HEK293 (cell line): ENCODE measurements at regions not wholly inside any gene's neighbourhood (a gene's known extent, or its start where the extent isn't known, plus 50 kb on each side); places are given as distances from the start of the nearest gene placed in this dataset.

Experiments used
- CTCF ChIA-PET: fragments of 350-600 bp; formaldehyde crosslinking; extraction: SDS; loops from one replicate; lab custom pipeline; 2021; ENCODE audit warnings: antibody characterized with exemption; lab: Yijun Ruan, JAX
- POLR2A ChIA-PET: fragments of 300-600 bp; formaldehyde crosslinking; extraction: SDS; loops from one replicate; lab custom pipeline; 2020; ENCODE audit warnings: antibody characterized with exemption, inconsistent platforms; lab: Yijun Ruan, JAX
- H3K27ac ChIP-seq: fragments of 200-500 bp; sonication (Bioruptor generic); 2 replicates; pipeline ENCODE4 v1.5.1; 2014; ENCODE audit warnings: low read depth, low read length, control low read depth, inconsistent platforms; ENCODE audit errors: extremely low read depth
- H3K36me3 ChIP-seq, 2 experiments: fragments of 200-500 bp in 1 of 2; sonication (Bioruptor generic) in 1 of 2; 1 replicate in 1 of 2; 2 replicates in 1 of 2; pipeline ENCODE4 v1.5.1; 2014 to 2017; ENCODE audit warnings: inconsistent platforms in 2 of 2, low read length in 2 of 2; ENCODE audit not compliant: control insufficient read depth in 2 of 2, insufficient read depth in 1 of 2
- H3K4me1 ChIP-seq: fragments of 200-500 bp; sonication (Bioruptor generic); 2 replicates; pipeline ENCODE4 v1.5.1; 2014; ENCODE audit warnings: mild to moderate bottlenecking, low read length, inconsistent platforms; ENCODE audit not compliant: control insufficient read depth, insufficient read depth
- H3K4me3 ChIP-seq: 2 replicates; pipeline ENCODE4 v1.5.1; 2011; ENCODE audit warnings: low read depth, mild to moderate bottlenecking, control low read depth, low read length, moderate library complexity
- H3K9me3 ChIP-seq: fragments of 200-500 bp; sonication (Bioruptor generic); 2 replicates; pipeline ENCODE4 v1.5.1; 2014; ENCODE audit warnings: low read depth, low read length, inconsistent platforms; ENCODE audit not compliant: control insufficient read depth, insufficient read depth
- SETDB1 ChIP-seq: IDR thresholded peaks from one replicate; pipeline ENCODE4 v1.6.1; 2017; ENCODE audit warnings: mild to moderate bottlenecking, low read length, moderate library complexity, mixed read lengths; ENCODE audit not compliant: insufficient read length
- YY1 ChIP-seq: fragments of 450-650 bp; formaldehyde crosslinking; IDR thresholded peaks from 2 replicates; pipeline ENCODE4 v1.5.1; 2018; ENCODE audit warnings: missing biosample characterization, missing genetic modification characterization
- ZBTB1 ChIP-seq: fragments of 450-650 bp; formaldehyde crosslinking; IDR thresholded peaks from 2 replicates; pipeline ENCODE4 v1.5.1; 2016; ENCODE audit warnings: missing biosample characterization, missing genetic modification characterization
- ZIC2 ChIP-seq: fragments of 450-650 bp; formaldehyde crosslinking; IDR thresholded peaks from 2 replicates; pipeline ENCODE4 v1.5.1; 2016; ENCODE audit warnings: missing biosample characterization, missing genetic modification characterization
- ZNF10 ChIP-seq: fragments of 450-650 bp; formaldehyde crosslinking; IDR thresholded peaks from 2 replicates; pipeline ENCODE4 v1.5.1; 2017; ENCODE audit warnings: missing biosample characterization, missing genetic modification characterization
- ZNF221 ChIP-seq: fragments of 450-650 bp; formaldehyde crosslinking; IDR thresholded peaks from 2 replicates; pipeline ENCODE4 v1.5.1; 2017; ENCODE audit warnings: missing biosample characterization, missing genetic modification characterization, borderline replicate concordance
- ZNF274 ChIP-seq, 2 experiments: fragments of 200-500 bp in 1 of 2; fragments of 450-650 bp in 1 of 2; sonication (Bioruptor generic) in 1 of 2; formaldehyde crosslinking in 1 of 2; IDR thresholded peaks; 2 replicates each; pipeline versions ENCODE4 v1.5.1 to v1.6.1; 2014 to 2016; ENCODE audit warnings: borderline replicate concordance in 1 of 2, inconsistent platforms in 1 of 2, low read length in 1 of 2, missing biosample characterization in 1 of 2, missing genetic modification characterization in 1 of 2
- ZNF354C ChIP-seq: fragments of 450-650 bp; formaldehyde crosslinking; IDR thresholded peaks from 2 replicates; pipeline ENCODE4 v1.5.1; 2016; ENCODE audit warnings: missing biosample characterization, missing genetic modification characterization, low read depth, borderline replicate concordance
- ZNF391 ChIP-seq: fragments of 450-650 bp; formaldehyde crosslinking; IDR thresholded peaks from 2 replicates; pipeline ENCODE4 v1.5.1; 2016; ENCODE audit warnings: low read depth, missing biosample characterization, missing genetic modification characterization, borderline replicate concordance
- ZNF548 ChIP-seq: fragments of 450-650 bp; formaldehyde crosslinking; IDR thresholded peaks from 2 replicates; pipeline ENCODE4 v1.5.1; 2016; ENCODE audit warnings: missing biosample characterization, missing genetic modification characterization
- ZNF555 ChIP-seq: fragments of 450-650 bp; formaldehyde crosslinking; conservative IDR thresholded peaks from 2 replicates; pipeline ENCODE4 v1.5.1; 2017; ENCODE audit warnings: missing biosample characterization, mild to moderate bottlenecking, missing genetic modification characterization, inconsistent platforms
- ZNF623 ChIP-seq: fragments of 450-650 bp; formaldehyde crosslinking; IDR thresholded peaks from 2 replicates; pipeline ENCODE4 v1.5.1; 2016; ENCODE audit warnings: missing biosample characterization, missing genetic modification characterization
- ZSCAN30 ChIP-seq: fragments of 450-650 bp; IDR thresholded peaks from 2 replicates; pipeline ENCODE4 v1.5.1; 2018; ENCODE audit warnings: missing biosample characterization, mild to moderate bottlenecking, missing genetic modification characterization, moderate library complexity
- TF ChIP-seq, protein P1 (sequence below): fragments of 450-650 bp; formaldehyde crosslinking; IDR thresholded peaks from 2 replicates; pipeline ENCODE4 v1.5.1; 2016; ENCODE audit warnings: missing biosample characterization, missing genetic modification characterization, borderline replicate concordance
- TF ChIP-seq, protein P2 (sequence below): fragments of 450-650 bp; formaldehyde crosslinking; IDR thresholded peaks from 2 replicates; pipeline ENCODE4 v1.5.1; 2016; ENCODE audit warnings: missing biosample characterization, missing genetic modification characterization
- TF ChIP-seq, protein P3 (sequence below): fragments of 450-650 bp; formaldehyde crosslinking; conservative IDR thresholded peaks from 2 replicates; pipeline ENCODE4 v1.5.1; 2016; ENCODE audit warnings: low read depth, missing biosample characterization, missing genetic modification characterization
- TF ChIP-seq, protein P4 (sequence below): fragments of 450-650 bp; formaldehyde crosslinking; IDR thresholded peaks from 2 replicates; pipeline ENCODE4; 2016; ENCODE audit warnings: missing biosample characterization, missing genetic modification characterization
- TF ChIP-seq, protein P5 (sequence below): fragments of 450-650 bp; formaldehyde crosslinking; IDR thresholded peaks from 2 replicates; pipeline ENCODE4 v1.5.1; 2016; ENCODE audit warnings: missing biosample characterization, missing genetic modification characterization
- TF ChIP-seq, protein P6 (sequence below): fragments of 450-650 bp; formaldehyde crosslinking; IDR thresholded peaks from 2 replicates; pipeline ENCODE4 v1.5.1; 2017; ENCODE audit warnings: missing biosample characterization, missing genetic modification characterization

DNA sequence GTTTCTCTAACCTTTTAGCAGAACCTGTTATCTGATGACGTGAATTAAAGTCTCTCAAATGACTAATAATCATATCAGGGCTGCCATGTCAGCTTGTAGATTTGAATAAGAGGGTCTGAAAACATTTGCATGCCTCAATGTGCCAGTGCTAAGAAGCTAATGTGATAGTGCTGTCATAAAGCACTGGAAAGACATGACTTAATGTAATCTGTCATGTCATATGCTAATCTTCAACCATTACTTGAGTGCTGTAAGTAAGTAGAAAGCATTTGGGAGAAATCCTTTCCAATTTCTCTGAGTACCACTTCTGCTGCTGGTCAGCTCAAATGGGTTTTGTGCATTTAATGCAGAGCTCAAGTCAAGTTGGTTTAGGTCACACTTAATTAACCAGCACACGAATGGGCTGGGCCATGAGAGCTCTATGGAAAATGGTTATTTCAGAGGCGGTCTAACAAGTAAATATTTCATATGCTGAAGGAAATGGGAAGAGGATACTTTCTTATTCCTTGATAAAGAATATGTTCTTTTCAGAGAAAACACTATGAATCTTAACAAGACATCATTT is 609.2 kb downstream of the LMO4 start:
- Histone ChIP-seq H3K4me3 (no peak overlapping the region), H3K9me3 (no peaks in the 10 kb centered on the region), H3K36me3 (no peaks in the 10 kb centered on the region), H3K27ac (no peak overlapping the region), H3K4me1 (no peaks in the 10 kb centered on the region; the same call in 1 of the 2 replicates)
- no peak for TF ChIP-seq ZNF548 (tag by site-specific recombination)
- TF ChIP-seq ZNF623 (tag by site-specific recombination) = no peak
- no peak for TF ChIP-seq ZBTB1 (tag by site-specific recombination)
- TF ChIP-seq, protein P1, sequence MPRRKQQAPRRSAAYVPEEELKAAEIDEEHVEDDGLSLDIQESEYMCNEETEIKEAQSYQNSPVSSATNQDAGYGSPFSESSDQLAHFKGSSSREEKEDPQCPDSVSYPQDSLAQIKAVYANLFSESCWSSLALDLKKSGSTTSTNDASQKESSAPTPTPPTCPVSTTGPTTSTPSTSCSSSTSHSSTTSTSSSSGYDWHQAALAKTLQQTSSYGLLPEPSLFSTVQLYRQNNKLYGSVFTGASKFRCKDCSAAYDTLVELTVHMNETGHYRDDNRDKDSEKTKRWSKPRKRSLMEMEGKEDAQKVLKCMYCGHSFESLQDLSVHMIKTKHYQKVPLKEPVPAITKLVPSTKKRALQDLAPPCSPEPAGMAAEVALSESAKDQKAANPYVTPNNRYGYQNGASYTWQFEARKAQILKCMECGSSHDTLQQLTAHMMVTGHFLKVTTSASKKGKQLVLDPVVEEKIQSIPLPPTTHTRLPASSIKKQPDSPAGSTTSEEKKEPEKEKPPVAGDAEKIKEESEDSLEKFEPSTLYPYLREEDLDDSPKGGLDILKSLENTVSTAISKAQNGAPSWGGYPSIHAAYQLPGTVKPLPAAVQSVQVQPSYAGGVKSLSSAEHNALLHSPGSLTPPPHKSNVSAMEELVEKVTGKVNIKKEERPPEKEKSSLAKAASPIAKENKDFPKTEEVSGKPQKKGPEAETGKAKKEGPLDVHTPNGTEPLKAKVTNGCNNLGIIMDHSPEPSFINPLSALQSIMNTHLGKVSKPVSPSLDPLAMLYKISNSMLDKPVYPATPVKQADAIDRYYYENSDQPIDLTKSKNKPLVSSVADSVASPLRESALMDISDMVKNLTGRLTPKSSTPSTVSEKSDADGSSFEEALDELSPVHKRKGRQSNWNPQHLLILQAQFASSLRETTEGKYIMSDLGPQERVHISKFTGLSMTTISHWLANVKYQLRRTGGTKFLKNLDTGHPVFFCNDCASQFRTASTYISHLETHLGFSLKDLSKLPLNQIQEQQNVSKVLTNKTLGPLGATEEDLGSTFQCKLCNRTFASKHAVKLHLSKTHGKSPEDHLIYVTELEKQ (tag by site-specific recombination) = no peak
- TF ChIP-seq SETDB1 = no peak
- TF ChIP-seq ZNF274 (IDR thresholded peaks at IDR 0.05; ENCODE audit: low read length) = no peak
- no peak for TF ChIP-seq ZNF274 (tag by site-specific recombination; IDR thresholded peaks at IDR 0.05; ENCODE audit: borderline replicate concordance)
- TF ChIP-seq, protein P2, sequence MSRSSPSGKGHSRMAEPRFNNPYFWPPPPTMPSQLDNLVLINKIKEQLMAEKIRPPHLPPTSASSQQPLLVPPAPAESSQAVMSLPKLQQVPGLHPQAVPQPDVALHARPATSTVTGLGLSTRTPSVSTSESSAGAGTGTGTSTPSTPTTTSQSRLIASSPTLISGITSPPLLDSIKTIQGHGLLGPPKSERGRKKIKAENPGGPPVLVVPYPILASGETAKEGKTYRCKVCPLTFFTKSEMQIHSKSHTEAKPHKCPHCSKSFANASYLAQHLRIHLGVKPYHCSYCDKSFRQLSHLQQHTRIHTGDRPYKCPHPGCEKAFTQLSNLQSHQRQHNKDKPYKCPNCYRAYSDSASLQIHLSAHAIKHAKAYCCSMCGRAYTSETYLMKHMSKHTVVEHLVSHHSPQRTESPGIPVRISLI = no peak
- TF ChIP-seq ZIC2 (tag by site-specific recombination) = no peak
- TF ChIP-seq ZNF391 (tag by site-specific recombination) = no peak
- ChIA-PET CTCF (interaction anchor here (0.6 to 1.0 kb wide), 3 partner anchors 10 to 62 kb away, joined by 3 read pairs; no protein-coding TSS in a partner anchor), POLR2A (no interaction called here)

DNA sequence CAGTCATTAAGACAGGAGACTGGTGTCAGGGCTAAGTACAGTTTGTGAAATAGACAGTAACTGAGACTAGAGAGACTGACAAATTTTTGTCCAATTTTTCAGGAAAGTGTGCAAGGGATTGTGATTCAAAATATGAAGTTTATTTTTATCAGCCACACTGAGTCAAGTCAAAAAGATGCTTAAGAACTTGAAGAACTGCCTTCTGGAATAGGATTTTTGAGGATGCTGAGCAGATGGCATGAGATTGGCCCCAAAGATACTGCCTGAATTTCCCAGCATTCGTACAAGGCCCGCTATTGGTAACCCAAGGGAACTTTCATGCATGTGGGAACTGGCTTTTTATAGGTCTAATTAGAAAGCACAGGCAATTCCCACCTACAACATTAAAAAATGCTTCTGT is 610.0 kb downstream of the LMO4 start:
- ChIA-PET POLR2A (no interaction called here), CTCF (interaction anchor here (1.0 kb wide), 1 partner anchor 15 kb away, joined by 3 read pairs; no protein-coding TSS in a partner anchor)
- H3K4me1 ChIP-seq = no peaks in the 10 kb centered on the region; the same call in 1 of the 2 replicates
- no peak overlapping the region for H3K27ac ChIP-seq
- H3K36me3 ChIP-seq = no peaks in the 10 kb centered on the region
- no peaks in the 10 kb centered on the region for H3K9me3 ChIP-seq
- no peak overlapping the region for H3K4me3 ChIP-seq
- TF ChIP-seq ZNF555 (tag by site-specific recombination) = no peak
- TF ChIP-seq ZNF10 (tag by site-specific recombination) = no peak
- TF ChIP-seq ZNF354C (tag by site-specific recombination) = no peak
- TF ChIP-seq, protein P3, sequence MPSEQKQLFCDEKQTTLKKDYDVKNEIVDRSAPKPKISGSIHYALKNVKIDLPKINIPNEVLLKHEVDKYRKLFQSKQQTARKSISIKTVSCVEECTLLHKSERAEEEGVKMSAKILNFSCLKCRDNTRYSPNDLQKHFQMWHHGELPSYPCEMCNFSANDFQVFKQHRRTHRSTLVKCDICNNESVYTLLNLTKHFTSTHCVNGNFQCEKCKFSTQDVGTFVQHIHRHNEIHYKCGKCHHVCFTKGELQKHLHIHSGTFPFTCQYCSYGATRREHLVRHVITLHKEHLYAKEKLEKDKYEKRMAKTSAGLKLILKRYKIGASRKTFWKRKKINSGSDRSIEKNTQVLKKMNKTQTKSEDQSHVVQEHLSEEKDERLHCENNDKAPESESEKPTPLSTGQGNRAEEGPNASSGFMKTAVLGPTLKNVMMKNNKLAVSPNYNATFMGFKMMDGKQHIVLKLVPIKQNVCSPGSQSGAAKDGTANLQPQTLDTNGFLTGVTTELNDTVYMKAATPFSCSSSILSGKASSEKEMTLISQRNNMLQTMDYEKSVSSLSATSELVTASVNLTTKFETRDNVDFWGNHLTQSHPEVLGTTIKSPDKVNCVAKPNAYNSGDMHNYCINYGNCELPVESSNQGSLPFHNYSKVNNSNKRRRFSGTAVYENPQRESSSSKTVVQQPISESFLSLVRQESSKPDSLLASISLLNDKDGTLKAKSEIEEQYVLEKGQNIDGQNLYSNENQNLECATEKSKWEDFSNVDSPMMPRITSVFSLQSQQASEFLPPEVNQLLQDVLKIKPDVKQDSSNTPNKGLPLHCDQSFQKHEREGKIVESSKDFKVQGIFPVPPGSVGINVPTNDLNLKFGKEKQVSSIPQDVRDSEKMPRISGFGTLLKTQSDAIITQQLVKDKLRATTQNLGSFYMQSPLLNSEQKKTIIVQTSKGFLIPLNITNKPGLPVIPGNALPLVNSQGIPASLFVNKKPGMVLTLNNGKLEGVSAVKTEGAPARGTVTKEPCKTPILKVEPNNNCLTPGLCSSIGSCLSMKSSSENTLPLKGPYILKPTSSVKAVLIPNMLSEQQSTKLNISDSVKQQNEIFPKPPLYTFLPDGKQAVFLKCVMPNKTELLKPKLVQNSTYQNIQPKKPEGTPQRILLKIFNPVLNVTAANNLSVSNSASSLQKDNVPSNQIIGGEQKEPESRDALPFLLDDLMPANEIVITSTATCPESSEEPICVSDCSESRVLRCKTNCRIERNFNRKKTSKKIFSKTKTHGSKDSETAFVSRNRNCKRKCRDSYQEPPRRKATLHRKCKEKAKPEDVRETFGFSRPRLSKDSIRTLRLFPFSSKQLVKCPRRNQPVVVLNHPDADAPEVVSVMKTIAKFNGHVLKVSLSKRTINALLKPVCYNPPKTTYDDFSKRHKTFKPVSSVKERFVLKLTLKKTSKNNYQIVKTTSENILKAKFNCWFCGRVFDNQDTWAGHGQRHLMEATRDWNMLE = no peak
- TF ChIP-seq, protein P4, sequence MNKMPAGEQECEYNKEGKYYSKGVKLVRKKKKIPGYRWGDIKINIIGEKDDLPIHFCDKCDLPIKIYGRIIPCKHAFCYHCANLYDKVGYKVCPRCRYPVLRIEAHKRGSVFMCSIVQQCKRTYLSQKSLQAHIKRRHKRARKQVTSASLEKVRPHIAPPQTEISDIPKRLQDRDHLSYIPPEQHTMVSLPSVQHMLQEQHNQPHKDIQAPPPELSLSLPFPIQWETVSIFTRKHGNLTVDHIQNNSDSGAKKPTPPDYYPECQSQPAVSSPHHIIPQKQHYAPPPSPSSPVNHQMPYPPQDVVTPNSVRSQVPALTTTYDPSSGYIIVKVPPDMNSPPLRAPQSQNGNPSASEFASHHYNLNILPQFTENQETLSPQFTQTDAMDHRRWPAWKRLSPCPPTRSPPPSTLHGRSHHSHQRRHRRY (tag by site-specific recombination) = no peak
- no peak for TF ChIP-seq YY1 (tag by site-specific recombination)
- TF ChIP-seq ZSCAN30 (tag by site-specific recombination) = no peak
- no peak for TF ChIP-seq ZNF221 (tag by site-specific recombination)
- TF ChIP-seq, protein P5, sequence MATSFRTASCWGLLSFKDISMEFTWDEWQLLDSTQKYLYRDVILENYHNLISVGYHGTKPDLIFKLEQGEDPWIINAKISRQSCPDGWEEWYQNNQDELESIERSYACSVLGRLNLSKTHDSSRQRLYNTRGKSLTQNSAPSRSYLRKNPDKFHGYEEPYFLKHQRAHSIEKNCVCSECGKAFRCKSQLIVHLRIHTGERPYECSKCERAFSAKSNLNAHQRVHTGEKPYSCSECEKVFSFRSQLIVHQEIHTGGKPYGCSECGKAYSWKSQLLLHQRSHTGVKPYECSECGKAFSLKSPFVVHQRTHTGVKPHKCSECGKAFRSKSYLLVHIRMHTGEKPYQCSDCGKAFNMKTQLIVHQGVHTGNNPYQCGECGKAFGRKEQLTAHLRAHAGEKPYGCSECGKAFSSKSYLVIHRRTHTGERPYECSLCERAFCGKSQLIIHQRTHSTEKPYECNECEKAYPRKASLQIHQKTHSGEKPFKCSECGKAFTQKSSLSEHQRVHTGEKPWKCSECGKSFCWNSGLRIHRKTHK (tag by site-specific recombination) = no peak
- TF ChIP-seq, protein P6, sequence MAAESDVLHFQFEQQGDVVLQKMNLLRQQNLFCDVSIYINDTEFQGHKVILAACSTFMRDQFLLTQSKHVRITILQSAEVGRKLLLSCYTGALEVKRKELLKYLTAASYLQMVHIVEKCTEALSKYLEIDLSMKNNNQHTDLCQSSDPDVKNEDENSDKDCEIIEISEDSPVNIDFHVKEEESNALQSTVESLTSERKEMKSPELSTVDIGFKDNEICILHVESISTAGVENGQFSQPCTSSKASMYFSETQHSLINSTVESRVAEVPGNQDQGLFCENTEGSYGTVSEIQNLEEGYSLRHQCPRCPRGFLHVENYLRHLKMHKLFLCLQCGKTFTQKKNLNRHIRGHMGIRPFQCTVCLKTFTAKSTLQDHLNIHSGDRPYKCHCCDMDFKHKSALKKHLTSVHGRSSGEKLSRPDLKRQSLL = no peak
